Tibial nerve (tissue), 3 donors: ENCODE measurements at regions not wholly inside any gene's neighbourhood (a gene's known extent, or its start where the extent isn't known, plus 50 kb on each side); places are given as distances from the start of the nearest gene placed in this dataset.

ENCODE experiments used
- CTCF ChIP-seq, 5 experiments: fragments of 200-600 bp in 3 of 5; fragments of 450-650 bp in 2 of 5; sonication (generic) in 3 of 5; IDR thresholded peaks; one replicate each; pipeline ENCODE4 v1.5.1; 2016 to 2019; ENCODE audit warnings: antibody characterized with exemption in 5 of 5, mild to moderate bottlenecking in 3 of 5, moderate library complexity in 2 of 5
- POLR2A ChIP-seq, 2 donors: fragments of 450-650 bp; IDR thresholded peaks; one replicate each; pipeline ENCODE4 v1.6.1; 2017; ENCODE audit warnings: antibody characterized with exemption in 2 of 2, mild to moderate bottlenecking in 2 of 2, moderate library complexity in 2 of 2

- TF ChIP-seq POLR2A (IDR thresholded peaks at IDR 0.05) (no peak), CTCF (IDR thresholded peaks at IDR 0.05) (no peak)
These were observed 59.0 kb upstream of the PRR23E start for GRCh38 chr3:127133971-127134370.
